Endothelial cell of umbilical vein (primary cell): ENCODE measurements at regions not wholly inside any gene's neighbourhood (a gene's known extent, or its start where the extent isn't known, plus 50 kb on each side); places are given as distances from the start of the nearest gene placed in this dataset.

Experiments used
- BruUV-seq: library from RNA; stranded (reverse); fragments of 400-500 nt; replicated peaks from 2 replicates; lab custom pipeline; 2021; lab: Mats Ljungman, UMichigan
- CTCF ChIA-PET: fragments of 300-600, 350-600 bp; sonication (Branson Sonifier 250); formaldehyde crosslinking; loops from one replicate; lab custom pipeline; 2021; ENCODE audit warnings: antibody characterized with exemption, inconsistent platforms; lab: Charles Lee
- POLR2A ChIA-PET: fragments of 300-600, 350-600 bp; sonication (Branson Sonifier 250); formaldehyde crosslinking; loops from one replicate; lab custom pipeline; 2021; ENCODE audit warnings: antibody characterized with exemption, inconsistent platforms; lab: Charles Lee
- DNase-seq: peaks from one replicate; pipeline ENCODE4 v3.0.0-alpha.2; 2011; ENCODE audit warnings: low read depth, low spot score
- FAIRE-seq: peaks from 2 replicates; lab custom pipeline; 2011; peaks lifted over from hg19 to GRCh38; lab: Jason Lieb, UNC
- H2AFZ ChIP-seq: 2 replicates; pipeline ENCODE4 v1.6.0; 2012; ENCODE audit warnings: low read depth, low read length, control low read depth, inconsistent platforms
- H3K27ac ChIP-seq: 2 replicates; pipeline ENCODE4 v1.5.1; 2011; ENCODE audit warnings: low read depth, mild to moderate bottlenecking, control low read depth, low read length, moderate library complexity; ENCODE audit not compliant: insufficient read depth
- H3K27me3 ChIP-seq, 2 experiments: 2 replicates each; pipeline versions ENCODE4 v1.6.0 to v1.6.1; 2011; ENCODE audit warnings: low read length in 2 of 2, mixed read lengths in 1 of 2; ENCODE audit not compliant: control insufficient read depth in 2 of 2, insufficient read depth in 2 of 2
- H3K36me3 ChIP-seq, 2 experiments: 2 replicates in 1 of 2; 3 replicates in 1 of 2; pipeline ENCODE4 v1.5.1; 2011; ENCODE audit warnings: low read length in 2 of 2, mild to moderate bottlenecking in 1 of 2, moderate library complexity in 1 of 2; ENCODE audit not compliant: control insufficient read depth in 2 of 2, insufficient read depth in 2 of 2; ENCODE audit errors: extremely low read depth in 1 of 2
- H3K4me1 ChIP-seq: 3 replicates; pipeline ENCODE4 v1.5.1; 2011; ENCODE audit warnings: mild to moderate bottlenecking, low read length; ENCODE audit not compliant: control insufficient read depth, insufficient read depth; ENCODE audit errors: extremely low read depth
- H3K4me2 ChIP-seq: 2 replicates; pipeline ENCODE4 v1.6.1; 2011; ENCODE audit warnings: low read length, control low read depth, mixed read lengths; ENCODE audit not compliant: insufficient read depth
- H3K4me3 ChIP-seq, 3 experiments: fragments of 200-600 bp in 1 of 3; sonication (generic), shearing (Covaris generic) in 1 of 3; replicated peaks in 1 of 3; 2 replicates each; pipeline ENCODE4 v1.5.1; 2011 to 2016; ENCODE audit warnings: control low read depth in 3 of 3, low read length in 3 of 3, mild to moderate bottlenecking in 2 of 3, inconsistent platforms in 1 of 3, low read depth in 1 of 3, moderate library complexity in 1 of 3; ENCODE audit not compliant: insufficient read depth in 1 of 3
- H3K79me2 ChIP-seq: 2 replicates; pipeline ENCODE4 v1.6.0; 2012; ENCODE audit warnings: low read length, inconsistent platforms; ENCODE audit not compliant: control insufficient read depth, insufficient read depth
- H3K9ac ChIP-seq: replicated peaks from 2 replicates; pipeline ENCODE3; 2011; ENCODE audit warnings: low read length, control low read depth; ENCODE audit not compliant: insufficient read depth; ENCODE audit errors: extremely low read depth
- H3K9me1 ChIP-seq: replicated peaks from 3 replicates; pipeline ENCODE4 v1.6.0; 2011; ENCODE audit warnings: mild to moderate bottlenecking, low read length; ENCODE audit not compliant: control insufficient read depth, insufficient read depth; ENCODE audit errors: extremely low read depth
- H3K9me3 ChIP-seq: replicated peaks from 2 replicates; pipeline ENCODE4 v1.5.1; 2012; ENCODE audit warnings: low read length, inconsistent platforms; ENCODE audit not compliant: control insufficient read depth, insufficient read depth
- H4K20me1 ChIP-seq: replicated peaks from 2 replicates; pipeline ENCODE3; 2011; ENCODE audit warnings: mild to moderate bottlenecking, low read length; ENCODE audit not compliant: control insufficient read depth, insufficient read depth; ENCODE audit errors: extremely low read depth
- EZH2 ChIP-seq: IDR thresholded peaks from 2 replicates; pipeline ENCODE4 v1.6.1; 2012; ENCODE audit warnings: borderline replicate concordance, low read depth, mild to moderate bottlenecking, moderate library complexity, low read length, inconsistent platforms; ENCODE audit not compliant: severe bottlenecking
- FOS ChIP-seq: IDR thresholded peaks from 2 replicates; pipeline ENCODE4 v1.6.1; 2011; ENCODE audit warnings: mild to moderate bottlenecking, low read length, moderate library complexity, borderline replicate concordance; ENCODE audit not compliant: insufficient read depth
- GATA2 ChIP-seq: IDR thresholded peaks from 2 replicates; pipeline ENCODE4 v1.7.0; 2011; ENCODE audit warnings: low read depth, mild to moderate bottlenecking, moderate library complexity, mixed read lengths, low read length; ENCODE audit not compliant: insufficient read length, insufficient read depth
- JUN ChIP-seq: IDR thresholded peaks from 2 replicates; pipeline ENCODE4 v1.6.1; 2011; ENCODE audit warnings: borderline replicate concordance, low read depth; ENCODE audit not compliant: insufficient read length, insufficient read depth
- MYC ChIP-seq: IDR thresholded peaks from one replicate; pipeline ENCODE4 v1.6.1; 2011; ENCODE audit warnings: mild to moderate bottlenecking, low read depth, low read length
- POLR2A ChIP-seq: IDR thresholded peaks from 2 replicates; pipeline ENCODE4 v1.6.1; 2012; ENCODE audit warnings: low read depth, mild to moderate bottlenecking, control low read depth, low read length
- POLR2AphosphoS5 ChIP-seq: IDR thresholded peaks from 2 replicates; pipeline ENCODE4 v1.6.1; 2012; ENCODE audit warnings: low read depth, mild to moderate bottlenecking, control low read depth, low read length, moderate library complexity; ENCODE audit not compliant: insufficient read depth
- dilution Hi-C: fragments of 300-500 bp; cut with MboI; formaldehyde crosslinking; loops from one replicate; pipeline ENCODE4 v1.15.0; 2019; ENCODE audit warnings: low sequenced_read_pairs; ENCODE audit not compliant: extremely low pct_ligation_motif_present
- intact Hi-C: fragments of 100-400 bp; cut with micrococcal nuclease; formaldehyde crosslinking; loops from one replicate; pipeline ENCODE4 v1.10.0; 2022
- TF ChIP-seq, protein P1 (sequence below): IDR thresholded peaks from 2 replicates; pipeline ENCODE4 v1.6.1; 2011; ENCODE audit not compliant: insufficient read depth, insufficient read length
- TF ChIP-seq, protein P2 (sequence below), 2 donors: IDR thresholded peaks; 1 replicate in 1 of 2; 2 replicates in 1 of 2; pipeline ENCODE4 v1.5.1; 2011; ENCODE audit warnings: low read length in 2 of 2, mild to moderate bottlenecking in 2 of 2, moderate library complexity in 2 of 2, control low read depth in 1 of 2, inconsistent platforms in 1 of 2, low read depth in 1 of 2; ENCODE audit not compliant: insufficient read depth in 1 of 2; ENCODE audit errors: extremely low read depth in 1 of 2

DNA sequence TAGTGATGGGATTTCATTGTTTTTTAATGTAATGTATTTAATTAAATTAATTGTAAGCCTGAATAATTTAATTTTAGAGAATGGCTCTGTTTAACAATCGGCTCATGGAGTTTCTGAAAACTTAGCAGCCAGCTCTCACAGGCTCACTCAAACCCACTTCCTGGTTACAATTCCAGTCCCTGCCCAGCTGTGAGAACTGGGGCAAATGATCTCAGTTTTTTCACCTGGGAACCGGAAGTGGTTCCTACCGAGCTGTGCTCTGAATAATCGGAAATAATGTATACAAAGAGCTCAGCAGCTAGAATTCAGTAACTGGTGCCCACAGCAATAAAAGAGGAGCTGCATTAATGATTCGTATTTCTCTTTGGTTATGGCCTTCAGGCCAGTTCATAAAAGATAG, 244.3 kb upstream of the MCTP2 start:
- DNase-seq (no peak), FAIRE-seq (no peak)
- H3K27me3 ChIP-seq = no peaks in the 10 kb centered on the region
- no peak overlapping the region for H2AFZ ChIP-seq
- H3K4me3 ChIP-seq = no peak overlapping the region
- BruUV-seq = no TSS peak
- H4K20me1 ChIP-seq = no peaks in the 10 kb centered on the region
- no peak overlapping the region for H3K27ac ChIP-seq
- ChIA-PET POLR2A (no interaction called here), CTCF (no interaction called here)
- H3K4me2 ChIP-seq = no peak overlapping the region
- H3K4me1 ChIP-seq = no peaks in the 10 kb centered on the region
- H3K79me2 ChIP-seq = no peaks in the 10 kb centered on the region
- no peak for TF ChIP-seq JUN
- TF ChIP-seq, protein P1, sequence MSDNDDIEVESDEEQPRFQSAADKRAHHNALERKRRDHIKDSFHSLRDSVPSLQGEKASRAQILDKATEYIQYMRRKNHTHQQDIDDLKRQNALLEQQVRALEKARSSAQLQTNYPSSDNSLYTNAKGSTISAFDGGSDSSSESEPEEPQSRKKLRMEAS = no peak
- TF ChIP-seq POLR2AphosphoS5 = no peak
- TF ChIP-seq, protein P2, sequence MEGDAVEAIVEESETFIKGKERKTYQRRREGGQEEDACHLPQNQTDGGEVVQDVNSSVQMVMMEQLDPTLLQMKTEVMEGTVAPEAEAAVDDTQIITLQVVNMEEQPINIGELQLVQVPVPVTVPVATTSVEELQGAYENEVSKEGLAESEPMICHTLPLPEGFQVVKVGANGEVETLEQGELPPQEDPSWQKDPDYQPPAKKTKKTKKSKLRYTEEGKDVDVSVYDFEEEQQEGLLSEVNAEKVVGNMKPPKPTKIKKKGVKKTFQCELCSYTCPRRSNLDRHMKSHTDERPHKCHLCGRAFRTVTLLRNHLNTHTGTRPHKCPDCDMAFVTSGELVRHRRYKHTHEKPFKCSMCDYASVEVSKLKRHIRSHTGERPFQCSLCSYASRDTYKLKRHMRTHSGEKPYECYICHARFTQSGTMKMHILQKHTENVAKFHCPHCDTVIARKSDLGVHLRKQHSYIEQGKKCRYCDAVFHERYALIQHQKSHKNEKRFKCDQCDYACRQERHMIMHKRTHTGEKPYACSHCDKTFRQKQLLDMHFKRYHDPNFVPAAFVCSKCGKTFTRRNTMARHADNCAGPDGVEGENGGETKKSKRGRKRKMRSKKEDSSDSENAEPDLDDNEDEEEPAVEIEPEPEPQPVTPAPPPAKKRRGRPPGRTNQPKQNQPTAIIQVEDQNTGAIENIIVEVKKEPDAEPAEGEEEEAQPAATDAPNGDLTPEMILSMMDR (IDR thresholded peaks at IDR 0.05; ENCODE audit: extremely low read depth in 1 of 2, insufficient read depth in 1 of 2, low read depth in 1 of 2, low read length in 2 of 2) = no peak
- no peak overlapping the region for H3K9ac ChIP-seq
- H3K9me3 ChIP-seq = peaks cover 2% of the 10 kb centered on the region
- no peaks in the 10 kb centered on the region for H3K9me1 ChIP-seq
- intact Hi-C loops = no loop called here
- dilution Hi-C loops = no loop called here
- H3K36me3 ChIP-seq = no peaks in the 10 kb centered on the region

DNA sequence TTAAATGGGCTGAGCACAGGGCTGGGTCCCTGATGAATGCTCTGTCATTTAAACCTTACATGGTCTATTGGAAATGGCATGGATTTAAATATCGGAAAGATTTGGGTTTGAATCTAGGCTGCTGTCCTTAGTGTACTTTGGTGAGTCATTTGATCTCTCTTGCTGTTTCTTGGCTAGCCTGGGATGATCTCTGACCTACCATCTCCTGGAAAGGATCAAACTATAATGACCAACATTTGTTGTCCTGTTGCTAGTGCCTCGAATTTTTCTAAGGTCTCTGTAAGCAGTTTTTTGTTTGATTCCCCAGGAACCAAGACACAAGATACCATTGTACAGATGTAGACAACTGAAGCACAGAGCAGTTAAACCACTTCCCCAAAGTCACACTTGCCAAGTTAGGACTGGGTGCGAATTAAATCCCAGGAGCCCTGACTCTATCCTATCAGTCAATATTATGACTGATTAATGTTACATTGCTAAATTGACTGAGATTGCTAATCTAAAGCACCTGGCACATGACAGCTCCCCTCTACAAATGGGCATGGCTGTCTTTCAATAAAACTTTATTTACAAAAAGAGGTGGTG, 244.9 kb upstream of the MCTP2 start:
- intact Hi-C loops = no loop called here
- CTCF ChIA-PET = no interaction called here

More for the DNA sequence above, 244.9 kb upstream of the MCTP2 start:
- Histone ChIP-seq H3K27me3 (no peaks in the 10 kb centered on the region), H3K36me3 (no peaks in the 10 kb centered on the region), H3K9me3 (peaks cover 2% of the 10 kb centered on the region), H3K27ac (no peak overlapping the region), H3K4me3 (no peak overlapping the region), H3K79me2 (no peaks in the 10 kb centered on the region), H4K20me1 (no peaks in the 10 kb centered on the region), H3K9ac (no peak overlapping the region), H3K4me1 (no peaks in the 10 kb centered on the region), H2AFZ (no peak overlapping the region), H3K4me2 (no peak overlapping the region), H3K9me1 (no peaks in the 10 kb centered on the region)
- no peak for FAIRE-seq
- no peak for DNase-seq
- POLR2A ChIA-PET = no interaction called here
- no peak for TF ChIP-seq FOS
- TF ChIP-seq GATA2 = no peak
- TF ChIP-seq, protein P1 = no peak
- TF ChIP-seq, protein P2 (IDR thresholded peaks at IDR 0.05; ENCODE audit: extremely low read depth in 1 of 2, insufficient read depth in 1 of 2, low read depth in 1 of 2, low read length in 2 of 2) = no peak
- no peak for TF ChIP-seq POLR2AphosphoS5
- TF ChIP-seq EZH2 = no peak
- TF ChIP-seq POLR2A = no peak
- TF ChIP-seq MYC = no peak
- TF ChIP-seq JUN = no peak
- dilution Hi-C loops = no loop called here
- no TSS peak for BruUV-seq
